NCI-H460 (cell line): ENCODE measurements at regions not wholly inside any gene's neighbourhood (a gene's known extent, or its start where the extent isn't known, plus 50 kb on each side); places are given as distances from the start of the nearest gene placed in this dataset.

Experiments
- DNase-seq: peaks from one replicate; pipeline ENCODE4 v3.0.0-alpha.2; 2016; ENCODE audit warnings: low read depth; ENCODE audit errors: extremely low read depth

DNA sequence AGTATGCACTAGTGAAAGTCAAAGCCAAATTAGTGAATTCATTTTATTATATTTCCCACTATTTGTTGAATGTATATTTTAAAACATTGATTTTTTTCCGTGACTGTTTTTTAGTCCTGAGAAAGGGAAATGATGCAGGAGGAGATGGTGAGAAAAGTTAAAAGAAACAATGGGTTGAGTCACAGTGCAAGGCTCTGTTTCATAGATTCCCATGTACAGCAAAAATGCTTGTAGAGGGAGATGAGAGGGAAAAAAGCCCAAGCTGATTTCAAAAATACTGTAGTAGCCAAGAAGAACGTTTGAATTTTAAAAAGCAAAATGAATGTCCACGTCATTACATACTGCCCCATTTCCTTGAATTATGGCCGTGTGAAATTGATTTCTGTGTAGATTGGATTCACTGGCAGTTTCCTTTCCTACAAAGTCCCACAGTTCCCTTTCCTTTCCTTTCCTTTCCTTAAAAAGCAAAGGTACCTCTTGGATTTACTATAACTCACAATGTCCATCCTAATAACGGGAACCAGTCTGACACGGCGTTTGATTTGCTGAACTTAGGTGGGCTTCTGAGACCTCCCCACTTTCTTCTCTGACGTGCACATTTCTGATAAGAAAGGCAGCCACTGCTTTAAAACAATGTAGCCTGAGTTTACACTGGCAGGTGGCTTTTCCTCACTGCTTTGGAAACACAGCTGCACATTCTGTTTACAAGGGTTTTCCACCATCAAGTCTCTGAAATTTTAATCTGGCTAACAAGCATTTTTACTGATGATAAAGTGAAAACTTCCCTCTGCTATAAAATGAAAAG lies 63.7 kb downstream of the SPCS3 start:
- DNase-seq = no peak

DNA sequence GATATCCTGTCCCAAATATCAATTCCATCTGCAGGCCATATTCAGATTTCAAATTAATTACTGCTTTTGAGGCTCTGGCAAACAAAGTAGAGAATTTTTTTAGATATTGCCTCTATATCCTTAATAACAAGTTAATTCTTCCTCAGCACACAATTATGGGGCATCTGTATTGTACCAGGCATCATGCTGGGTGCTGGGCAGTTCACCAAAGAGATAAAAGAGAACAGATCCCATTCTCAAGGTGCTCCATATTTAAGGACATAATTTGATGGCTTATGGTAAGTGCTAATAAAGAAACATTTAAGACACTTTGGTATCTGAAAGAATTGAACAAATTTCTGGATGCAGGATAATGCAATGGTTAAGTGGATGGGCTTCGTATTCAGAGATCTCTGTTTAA lies 65.8 kb downstream of the SPCS3 start:
- DNase-seq = no peak

DNA sequence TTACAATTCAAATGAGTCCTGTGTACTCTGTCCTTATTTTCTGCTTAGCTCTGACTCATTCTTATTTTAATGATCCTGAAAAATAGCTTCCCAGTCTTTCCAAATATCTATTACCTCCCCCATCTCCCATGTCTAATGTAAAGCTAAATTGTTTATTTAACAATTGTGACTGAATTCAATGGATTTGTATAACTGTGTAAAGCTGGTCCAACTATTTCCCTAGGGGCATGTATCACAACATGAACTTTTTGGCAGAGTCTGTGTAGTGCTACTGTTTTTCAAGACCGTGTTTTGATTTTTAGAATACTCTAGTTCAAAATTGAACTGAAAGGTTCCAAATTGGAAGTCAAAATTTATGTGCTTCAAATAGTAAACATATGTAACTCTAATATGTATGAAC lies 67.8 kb downstream of the SPCS3 start:
- DNase-seq = no peak

DNA sequence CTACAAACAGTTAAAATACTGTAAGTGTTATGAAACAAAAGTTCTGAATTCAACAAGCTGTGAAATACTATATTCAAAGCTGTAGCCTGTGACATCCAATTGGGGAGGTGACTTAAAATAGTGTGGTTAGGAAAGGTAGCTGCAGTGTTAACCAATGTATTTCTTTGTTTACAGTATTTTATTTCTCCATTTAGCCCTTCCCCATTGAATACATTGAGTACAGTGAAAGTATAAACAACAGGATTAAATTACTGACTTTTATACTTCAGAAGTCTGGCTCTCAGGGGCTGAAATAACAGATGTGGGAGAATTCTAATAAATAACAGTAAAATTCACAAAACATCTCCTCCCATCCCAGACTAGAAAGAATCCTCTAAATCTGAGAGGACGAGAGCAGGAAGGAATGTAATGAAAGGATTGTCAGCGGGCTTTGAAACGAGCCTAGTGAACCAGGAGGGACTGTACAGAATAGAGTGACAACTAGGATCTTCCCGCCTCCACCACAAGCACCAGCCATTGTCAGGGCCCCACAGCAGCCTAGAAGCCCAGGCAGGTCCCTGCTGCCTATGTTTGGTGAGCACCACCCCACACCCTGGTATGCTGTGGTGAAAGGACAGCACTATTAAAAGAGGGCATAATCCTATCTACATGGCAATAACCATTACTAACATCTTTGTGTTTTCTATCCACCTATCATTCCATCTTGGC lies 73.7 kb downstream of the SPCS3 start:
- DNase-seq = no peak

DNA sequence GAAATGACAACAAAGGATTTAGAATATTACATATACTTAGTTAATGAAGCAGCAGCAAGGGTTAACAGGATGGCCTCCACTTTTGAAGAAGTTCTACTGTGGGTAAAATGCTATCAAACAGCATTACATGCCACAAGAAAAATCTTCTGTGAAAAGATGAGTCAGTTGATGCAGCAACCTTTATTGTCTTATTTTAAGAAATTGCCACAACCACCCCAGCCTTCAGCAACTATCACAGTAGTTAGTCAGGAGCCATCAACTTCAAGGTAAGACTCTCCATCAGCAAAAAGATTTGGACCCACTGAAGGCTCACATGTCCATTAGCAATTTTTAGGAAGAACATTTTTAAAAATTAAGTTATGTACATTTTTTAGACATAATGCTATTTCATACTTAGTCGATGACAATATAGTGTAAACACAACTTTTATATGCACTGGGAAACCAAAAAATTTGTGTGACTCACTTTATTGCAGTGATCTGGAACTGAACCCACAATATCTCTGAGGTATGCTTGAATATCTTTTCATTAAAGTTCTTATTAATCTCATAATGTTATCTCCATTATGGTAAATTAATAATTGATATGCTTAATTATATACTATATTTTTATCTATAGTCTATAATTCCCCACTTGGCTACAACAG lies 81.2 kb downstream of the SPCS3 start:
- no peak for DNase-seq

DNA sequence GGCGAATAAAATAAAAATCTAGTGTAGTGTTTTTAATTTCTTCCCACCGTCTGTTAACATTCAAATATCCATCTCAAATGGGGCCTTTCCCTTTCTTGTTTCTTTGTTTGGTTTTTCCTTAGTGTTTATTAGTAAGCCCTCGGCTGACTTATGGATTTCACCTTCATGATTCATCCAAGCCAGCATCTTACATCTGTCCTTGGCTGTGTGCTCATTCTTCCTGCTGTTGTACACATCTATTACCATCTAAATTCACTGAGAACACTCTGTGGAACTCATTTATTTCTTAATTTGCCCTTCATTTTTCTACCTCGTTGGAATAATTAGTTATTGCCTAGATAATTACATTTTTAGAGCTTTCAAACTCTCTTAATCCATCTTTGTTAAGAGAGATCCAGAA lies 84.9 kb downstream of the SPCS3 start:
- DNase-seq = no peak

DNA sequence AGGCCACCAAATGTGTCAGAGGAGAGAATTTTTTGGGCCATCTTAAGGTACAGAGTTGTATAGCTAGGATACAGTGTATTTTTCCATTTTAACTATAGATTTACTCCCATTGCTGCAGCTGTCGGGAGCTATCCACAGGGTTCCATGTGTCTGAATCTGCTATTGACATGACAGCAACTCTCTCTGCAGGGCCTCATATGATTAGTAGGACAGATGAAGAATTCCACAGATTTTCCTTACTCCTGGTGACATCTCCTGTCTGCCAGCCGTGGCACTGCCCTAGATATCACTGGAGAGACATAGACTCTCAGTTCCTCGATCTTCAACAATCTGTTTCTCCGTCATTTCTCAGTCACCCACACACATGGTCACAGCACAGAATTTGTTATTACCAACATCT lies 86.5 kb downstream of the SPCS3 start:
- no peak for DNase-seq

DNA sequence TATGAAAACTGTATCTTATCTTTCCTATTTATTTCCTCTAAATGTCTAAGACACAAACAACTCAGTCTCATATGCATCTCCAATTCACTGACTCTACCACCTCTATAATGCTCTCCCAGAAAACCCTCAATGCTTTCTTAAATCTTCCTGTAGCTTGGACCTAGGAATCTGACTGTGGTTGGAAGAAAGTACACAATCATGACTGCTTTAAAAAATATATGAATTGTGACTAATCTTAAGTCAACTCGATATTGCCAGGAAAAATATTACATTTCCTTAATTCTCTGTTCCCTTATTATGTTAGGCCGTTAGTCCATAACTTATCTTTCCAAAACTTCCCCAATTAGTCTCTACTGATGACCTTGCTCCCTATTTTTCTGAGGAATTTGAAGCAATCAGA lies 87.0 kb downstream of the SPCS3 start:
- no peak for DNase-seq

DNA sequence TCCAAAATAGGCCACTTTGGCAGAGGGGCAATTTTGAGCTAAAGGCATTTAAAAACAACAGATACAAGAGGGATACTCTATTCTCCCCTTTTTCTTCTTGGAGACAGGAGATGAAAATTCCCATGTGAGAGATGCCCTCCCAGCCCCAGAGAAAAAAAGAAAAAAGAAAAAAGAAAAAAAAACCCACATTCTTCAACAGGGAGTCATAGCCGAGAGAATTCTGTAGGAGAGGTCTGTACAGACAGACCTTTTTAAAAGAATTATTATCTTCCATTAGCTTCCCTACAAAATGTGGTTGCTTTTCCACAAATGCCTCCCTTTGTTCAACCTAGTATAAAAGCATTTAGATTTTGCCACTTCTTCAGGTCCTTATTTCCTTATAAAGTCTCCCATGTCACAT lies 89.9 kb downstream of the SPCS3 start:
- no peak for DNase-seq

DNA sequence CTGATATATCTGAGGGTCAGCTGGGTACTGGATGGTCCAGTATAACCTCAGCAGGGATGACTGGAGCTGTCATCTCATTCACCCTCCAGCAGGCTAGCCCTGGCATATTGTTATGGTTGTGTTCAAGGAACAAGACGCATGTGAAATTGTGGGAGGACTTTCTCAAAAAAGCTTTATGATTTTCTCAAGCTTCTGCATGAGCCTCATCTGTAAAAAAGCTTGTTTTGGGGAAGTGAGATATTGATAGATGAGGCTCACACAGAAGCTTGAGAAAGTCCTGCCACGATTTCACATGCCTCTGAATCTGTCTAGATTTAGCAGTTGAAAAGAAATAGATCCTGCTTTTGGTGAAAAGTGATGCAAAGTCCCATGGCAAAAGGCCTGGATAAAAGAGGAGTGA lies 93.4 kb downstream of the SPCS3 start:
- no peak for DNase-seq

DNA sequence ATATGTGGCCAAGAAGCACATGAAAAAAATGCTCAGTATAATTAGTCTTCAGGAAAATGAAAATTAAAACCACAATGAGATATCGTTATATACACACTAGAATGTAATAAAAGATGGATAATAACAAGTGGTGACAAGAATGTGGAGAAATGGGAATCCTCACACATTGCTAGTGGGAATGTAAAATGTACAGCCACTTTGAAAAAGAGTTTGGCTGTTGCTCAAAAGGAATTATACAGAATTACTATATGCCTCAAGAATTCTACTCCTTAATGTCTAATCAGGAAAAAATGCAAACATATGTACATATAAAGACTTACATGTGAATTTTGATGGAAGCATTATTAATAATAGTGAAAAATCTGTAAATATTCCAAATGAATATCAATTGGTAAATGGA lies 102.2 kb downstream of the SPCS3 start:
- no peak for DNase-seq

DNA sequence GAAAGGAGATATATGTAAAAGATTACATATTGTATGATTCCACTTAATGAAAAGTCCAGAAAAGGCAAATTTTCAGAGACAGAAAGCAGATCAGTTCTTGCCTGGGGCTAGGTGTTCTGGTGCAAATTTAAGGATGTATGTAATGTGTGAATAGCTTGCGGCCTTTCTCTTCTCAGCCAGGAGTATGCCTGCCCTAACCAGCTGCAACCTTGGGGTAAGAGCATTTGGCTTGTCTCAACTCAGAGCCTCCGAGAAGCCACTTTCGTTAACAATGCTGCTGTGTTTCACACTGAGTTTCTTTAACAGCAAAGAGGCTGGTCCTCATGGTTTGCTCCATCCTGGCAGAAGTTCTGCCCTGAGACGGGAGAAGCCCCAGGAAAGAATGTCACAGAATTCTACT lies 102.7 kb downstream of the SPCS3 start:
- no peak for DNase-seq

DNA sequence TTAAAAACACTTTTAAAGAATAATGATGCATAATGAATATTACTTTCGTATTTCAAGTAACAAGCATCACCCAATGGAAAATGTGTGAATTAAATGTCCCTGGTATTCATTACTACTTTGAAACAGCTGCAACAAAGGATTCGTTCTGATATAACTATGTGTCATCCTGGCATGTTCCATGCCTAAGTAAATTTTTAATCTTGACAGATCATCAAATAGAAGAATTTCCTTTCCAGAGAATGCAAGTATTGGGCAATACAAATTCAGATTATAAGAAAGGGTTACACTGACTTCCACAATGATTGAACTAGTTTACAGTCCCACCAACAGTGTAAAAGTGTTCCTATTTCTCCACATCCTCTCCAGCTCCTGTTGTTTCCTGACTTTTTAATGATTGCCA lies 105.3 kb downstream of the SPCS3 start:
- DNase-seq = no peak

DNA sequence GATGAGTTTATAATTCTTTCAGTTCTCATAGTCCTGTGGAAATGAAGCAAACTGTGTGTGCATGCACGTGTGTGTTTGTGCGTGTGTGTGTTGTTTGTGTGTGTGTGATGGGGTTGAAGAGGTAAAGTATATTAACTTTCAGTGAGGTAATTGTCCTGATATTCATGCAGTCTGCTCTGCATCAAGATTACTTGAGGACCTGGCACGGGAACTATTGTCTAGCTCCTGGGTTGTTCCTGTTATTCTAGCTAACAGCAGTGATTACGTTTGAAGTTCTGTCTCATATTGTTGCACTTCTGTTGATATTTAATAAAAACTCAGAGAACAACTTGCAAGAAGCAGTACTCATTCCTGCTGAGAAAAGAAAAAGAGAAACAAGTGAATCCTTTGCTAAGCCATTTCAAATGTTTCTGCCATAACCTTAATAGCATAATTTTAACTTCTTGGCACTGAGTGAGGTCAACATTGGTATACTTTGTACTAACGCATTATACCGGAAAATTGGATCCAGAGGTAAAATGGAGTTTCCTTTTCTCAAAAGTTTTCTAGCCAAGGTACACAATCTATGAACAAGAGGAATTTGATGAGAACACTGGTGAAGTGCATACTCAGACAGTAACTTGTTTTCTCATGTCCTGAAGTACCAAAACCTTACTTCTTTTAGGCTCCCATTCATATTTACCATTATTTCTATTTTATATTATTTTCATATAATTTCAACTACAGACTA lies 113.2 kb downstream of the SPCS3 start:
- DNase-seq = no peak

DNA sequence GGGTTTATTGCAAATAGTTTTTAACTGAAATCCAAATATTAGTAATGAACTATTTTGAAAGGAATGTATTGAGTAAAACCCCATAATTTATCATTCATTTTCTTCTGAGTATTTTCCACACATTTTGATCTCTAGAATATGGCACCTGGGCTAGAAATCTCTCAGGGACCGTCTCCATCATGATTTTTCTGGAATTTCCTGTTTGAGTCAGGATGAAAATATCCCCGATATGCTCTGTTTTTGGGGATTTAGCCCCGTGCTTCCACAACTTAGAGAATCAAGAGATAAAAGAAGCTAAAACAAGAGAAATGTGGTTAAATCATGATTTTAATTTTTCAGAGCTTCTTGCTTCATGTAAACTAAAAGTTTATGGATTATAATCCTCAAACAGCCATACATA lies 114.2 kb downstream of the SPCS3 start:
- no peak for DNase-seq

DNA sequence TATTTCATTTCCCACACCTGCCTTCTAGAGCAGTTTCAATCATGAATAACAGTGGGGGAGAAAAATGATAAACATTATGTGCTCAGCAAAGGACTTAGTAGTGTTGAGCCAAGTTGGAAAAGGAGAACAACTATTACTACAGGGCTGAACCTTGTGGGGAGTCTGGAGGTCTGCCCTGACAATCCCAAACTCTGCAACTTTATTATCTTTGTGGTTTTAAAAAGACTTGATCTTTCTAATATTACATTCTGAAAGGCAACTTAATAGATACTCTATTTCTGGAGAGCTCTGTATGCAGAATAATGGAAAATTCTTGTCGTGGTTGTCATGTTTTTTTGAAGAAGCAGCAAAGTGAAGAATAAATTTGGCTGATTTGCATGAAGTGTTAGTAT lies 116.1 kb downstream of the SPCS3 start:
- DNase-seq = no peak

DNA sequence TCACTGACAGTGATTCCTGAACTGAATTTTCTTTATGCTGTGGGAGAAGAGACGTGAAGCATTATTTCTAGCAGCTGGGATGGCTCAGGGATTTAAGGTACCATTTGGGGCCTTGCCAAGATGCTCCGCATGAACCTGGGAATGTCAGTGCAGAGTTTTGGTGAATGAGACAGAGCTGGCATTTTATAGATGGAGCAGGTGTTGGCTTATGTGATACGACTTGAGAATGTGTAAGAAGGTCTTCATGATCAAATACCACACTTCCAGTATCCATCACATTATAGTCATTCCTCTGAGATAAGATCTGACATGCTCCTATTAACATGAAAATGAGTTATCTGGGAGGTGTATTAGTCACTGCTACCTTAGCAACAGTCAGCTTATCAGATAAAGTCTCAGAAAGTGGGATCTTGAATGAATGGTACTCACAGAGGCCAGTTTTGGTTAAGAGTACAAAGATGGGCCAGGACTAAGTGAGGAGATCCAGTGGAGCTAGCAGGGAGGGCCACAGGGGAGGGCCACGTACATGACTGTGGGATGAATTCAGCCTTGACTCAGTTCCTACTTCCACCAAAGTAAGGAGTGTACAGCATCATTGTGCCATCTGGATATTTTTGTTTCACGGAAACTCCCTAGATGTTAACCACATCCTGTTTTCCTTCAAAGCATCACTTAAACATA lies 116.7 kb downstream of the SPCS3 start:
- no peak for DNase-seq

DNA sequence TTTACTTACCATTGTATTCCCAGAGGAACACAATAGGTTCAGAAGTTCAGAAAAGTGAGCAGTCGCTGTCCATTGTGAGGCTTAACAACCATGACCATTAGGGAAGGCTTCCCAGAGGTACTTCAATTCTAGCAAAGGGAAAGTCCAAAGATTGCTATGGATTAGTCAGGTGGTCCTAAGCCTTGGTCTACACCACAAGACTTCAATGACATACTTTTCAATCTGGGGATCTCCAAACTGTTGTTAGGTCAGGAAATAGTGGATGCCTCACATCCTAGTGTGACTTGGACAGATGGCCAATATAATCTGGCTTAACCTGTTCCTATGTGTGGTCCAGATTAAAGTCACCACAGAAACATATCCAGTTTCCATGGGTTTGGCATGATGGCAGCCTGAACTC lies 118.0 kb downstream of the SPCS3 start:
- no peak for DNase-seq

DNA sequence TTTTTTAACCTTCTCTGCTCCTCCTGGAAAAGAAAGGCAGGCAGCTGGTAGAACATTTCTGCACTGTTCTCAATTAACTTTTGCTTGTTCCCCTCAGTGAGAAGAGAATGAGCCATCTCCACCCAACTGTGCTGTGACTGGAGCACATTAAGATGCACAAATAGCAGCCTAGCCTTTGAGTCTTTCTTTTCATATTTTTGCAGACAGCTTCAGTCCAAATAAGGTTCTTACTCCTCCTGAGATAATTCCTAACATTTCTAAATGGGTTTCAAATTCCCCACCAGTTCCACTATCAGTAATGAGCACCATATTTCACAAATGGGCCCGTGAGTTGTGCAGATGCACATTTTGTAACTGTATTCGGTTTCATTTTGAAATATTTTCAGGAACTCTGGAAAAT lies 118.6 kb downstream of the SPCS3 start:
- DNase-seq = no peak

DNA sequence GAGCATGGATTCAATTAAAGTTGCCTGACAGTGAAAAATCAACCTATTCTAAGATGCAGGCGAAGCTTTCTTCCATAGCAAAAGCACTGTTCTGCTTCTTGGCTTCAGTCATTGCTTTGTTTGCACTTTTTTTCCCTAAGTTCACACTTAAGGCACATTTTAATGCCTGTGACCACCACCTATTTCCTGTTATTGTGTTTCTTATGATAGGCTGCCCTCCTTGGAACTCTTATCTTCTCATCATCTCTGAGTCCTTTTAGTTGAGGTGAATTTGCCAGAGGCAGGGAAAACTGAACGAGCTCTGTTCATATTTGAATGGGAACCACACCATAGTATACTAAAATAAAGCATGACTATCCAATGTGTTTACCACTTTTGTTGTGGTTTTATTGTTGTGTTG lies 119.8 kb downstream of the SPCS3 start:
- DNase-seq = no peak

DNA sequence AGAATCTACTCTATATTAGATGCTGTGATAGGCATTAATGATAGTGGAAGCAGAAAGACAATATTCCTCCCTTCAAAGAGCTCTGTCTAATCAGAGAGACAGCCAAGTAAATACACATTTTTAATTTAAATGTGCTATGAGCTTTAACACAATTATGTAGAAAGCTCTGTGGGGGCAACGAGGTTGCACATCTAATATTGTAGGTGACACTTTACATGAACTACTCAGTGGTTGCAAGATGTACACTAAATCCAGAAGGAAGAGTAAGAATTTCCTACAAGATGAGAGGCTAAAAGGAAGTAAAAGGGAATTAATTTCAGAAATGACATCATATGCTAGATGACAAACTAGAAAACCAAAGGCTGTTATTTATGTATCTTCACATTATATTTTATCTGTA lies 120.9 kb downstream of the SPCS3 start:
- DNase-seq = no peak
